GM12892 (cell line): ENCODE measurements at regions not wholly inside any gene's neighbourhood (a gene's known extent, or its start where the extent isn't known, plus 50 kb on each side); places are given as distances from the start of the nearest gene placed in this dataset.

Source experiments
- POLR2A ChIP-seq: IDR thresholded peaks from 2 replicates; pipeline ENCODE4 v1.6.1; 2011; ENCODE audit warnings: low read depth, low read length, control low read depth
- POLR2AphosphoS5 ChIP-seq: IDR thresholded peaks from 2 replicates; pipeline ENCODE4 v1.6.1; 2011; ENCODE audit warnings: low read depth, low read length, control low read depth

GRCh38 chr5:72561148-72561972, 54.1 kb upstream of the ZNF366 start:
- TF ChIP-seq POLR2A (no peak), POLR2AphosphoS5 (no peak)
